Nephron progenitor cell (in vitro differentiated cells): ENCODE measurements at regions not wholly inside any gene's neighbourhood (a gene's known extent, or its start where the extent isn't known, plus 50 kb on each side); places are given as distances from the start of the nearest gene placed in this dataset.
"Not testable (repeated sequence)": the region's sequence is repeated elsewhere in the genome, so short reads cannot be mapped to it uniquely, and the experiment has no call there.

ENCODE experiments used
- DNase-seq: peaks from one replicate; pipeline ENCODE4 v3.0.0; 2021
- H3K27ac Mint-ChIP-seq: 2 replicates; pipeline ENCODE4 v1.8.0; 2021; ENCODE audit warnings: mild to moderate bottlenecking, moderate library complexity, mixed read lengths
- H3K27me3 Mint-ChIP-seq: 2 replicates; pipeline ENCODE4 v1.8.0; 2021; ENCODE audit warnings: mild to moderate bottlenecking, low read depth, mixed read lengths; ENCODE audit not compliant: poor library complexity
- H3K36me3 Mint-ChIP-seq: 2 replicates; pipeline ENCODE4 v1.8.0; 2021; ENCODE audit warnings: low read depth, mixed read lengths
- H3K4me1 Mint-ChIP-seq: 2 replicates; pipeline ENCODE4 v1.8.0; 2021; ENCODE audit warnings: mixed read lengths
- H3K4me3 Mint-ChIP-seq: 2 replicates; pipeline ENCODE4 v1.8.0; 2021; ENCODE audit warnings: mild to moderate bottlenecking, moderate library complexity, mixed read lengths
- H3K9me3 Mint-ChIP-seq: 2 replicates; pipeline ENCODE4 v1.8.0; 2021; ENCODE audit warnings: mild to moderate bottlenecking, moderate library complexity, mixed read lengths
- CTCF ChIP-seq: fragments of 200-600 bp; sonication (generic); IDR thresholded peaks from 2 replicates; pipeline ENCODE4 v1.5.0; 2021; ENCODE audit warnings: antibody characterized with exemption

DNA sequence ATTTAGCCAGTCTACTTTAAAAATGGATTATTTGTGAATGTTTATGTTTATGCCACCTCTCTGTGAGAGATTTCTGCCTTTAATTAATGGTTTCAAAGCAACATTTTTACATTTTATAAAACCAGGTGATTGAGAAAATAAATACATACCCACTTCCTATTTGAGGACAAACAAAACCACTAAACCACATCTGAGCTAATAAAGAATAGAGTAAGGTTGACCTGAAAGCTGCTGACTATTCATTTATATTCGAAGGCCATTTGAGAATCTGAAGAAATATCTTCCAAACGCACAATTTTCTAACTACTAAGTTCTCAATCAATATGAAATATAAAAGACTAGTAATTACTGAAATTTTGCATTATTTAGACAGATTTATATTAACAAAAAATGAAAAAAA, 705.1 kb downstream of the XPNPEP1 start:
- no peak for TF ChIP-seq CTCF
- peaks cover 5% of the 10 kb centered on the region for H3K9me3 Mint-ChIP-seq
- DNase-seq = no peak
- H3K27ac Mint-ChIP-seq = no peak overlapping the region
- no peaks in the 10 kb centered on the region for H3K4me1 Mint-ChIP-seq
- H3K27me3 Mint-ChIP-seq = peaks cover 5% of the 10 kb centered on the region
- no peak overlapping the region for H3K4me3 Mint-ChIP-seq
- H3K36me3 Mint-ChIP-seq = no peaks in the 10 kb centered on the region

DNA sequence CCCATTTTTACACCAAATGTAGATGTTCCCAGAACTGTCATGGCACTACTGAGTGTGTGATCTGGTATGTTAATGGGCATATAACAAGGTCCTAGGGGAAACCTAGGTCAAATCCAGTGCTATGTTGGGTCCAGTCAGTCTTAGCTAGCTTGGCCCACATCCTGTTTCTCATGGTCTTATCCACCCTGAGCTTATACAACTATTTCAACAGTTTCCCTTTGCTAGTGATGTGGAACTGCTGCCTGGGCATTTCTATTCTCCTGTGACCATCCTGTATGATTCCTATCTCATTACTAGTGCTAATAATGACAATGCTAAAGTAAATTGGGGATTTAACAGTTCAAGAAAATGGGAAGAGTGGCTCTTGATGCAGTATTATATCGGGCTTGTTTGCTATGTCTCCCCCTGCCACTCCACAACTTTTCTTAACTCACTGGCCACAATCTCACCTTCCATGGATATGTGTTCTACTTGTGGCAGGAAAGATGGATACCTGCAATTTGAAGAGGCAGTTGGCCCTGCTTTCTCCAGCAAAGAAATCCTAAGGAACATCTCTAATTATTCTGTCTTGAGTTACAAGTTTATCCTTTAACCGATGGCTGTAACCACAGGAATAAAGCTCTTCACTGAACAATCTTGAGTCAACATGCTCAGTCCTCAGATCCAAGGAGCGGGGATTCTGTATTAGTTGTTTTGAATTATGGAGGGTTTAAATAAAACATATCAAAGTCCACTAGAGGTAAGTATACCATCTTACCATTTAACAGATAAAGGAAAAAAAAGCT, 707.8 kb downstream of the XPNPEP1 start:
- Mint-ChIP-seq H3K4me3 (no peak overlapping the region), H3K36me3 (no peaks in the 10 kb centered on the region), H3K4me1 (no peaks in the 10 kb centered on the region), H3K27me3 (no peaks in the 10 kb centered on the region), H3K9me3 (peaks cover 4% of the 10 kb centered on the region), H3K27ac (no peak overlapping the region)
- no peak for DNase-seq
- TF ChIP-seq CTCF = no peak

- H3K4me1 Mint-ChIP-seq, H3K36me3 Mint-ChIP-seq, H3K27ac Mint-ChIP-seq, H3K4me3 Mint-ChIP-seq, H3K27me3 Mint-ChIP-seq, H3K9me3 Mint-ChIP-seq, DNase-seq: not testable (repeated sequence)
Measured at GRCh38 chr10:109214891-109215290, 708.4 kb downstream of the XPNPEP1 start.

DNA sequence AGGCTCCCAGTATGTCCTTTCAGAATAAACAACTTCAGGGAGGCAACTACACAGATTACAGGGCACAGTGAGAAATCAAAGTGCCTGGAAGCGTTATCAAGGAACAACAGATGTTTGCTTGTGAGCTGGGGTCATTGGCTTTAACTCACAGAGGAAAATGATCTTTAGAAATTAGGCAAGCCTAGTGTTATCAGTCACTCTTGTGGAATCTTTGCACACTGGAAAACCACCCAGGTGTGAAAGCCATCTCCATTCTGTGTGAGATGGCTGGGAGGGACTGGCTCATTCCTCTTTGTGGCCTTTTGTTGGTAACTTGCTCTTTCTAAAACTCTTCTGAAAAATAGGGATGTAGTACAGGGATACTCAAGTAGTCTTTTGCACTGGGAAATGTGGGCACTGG, 716.0 kb downstream of the XPNPEP1 start:
- peaks cover 3% of the 10 kb centered on the region for H3K27me3 Mint-ChIP-seq
- H3K4me3 Mint-ChIP-seq = no peak overlapping the region
- DNase-seq = no peak
- no peak overlapping the region for H3K27ac Mint-ChIP-seq
- no peaks in the 10 kb centered on the region for H3K36me3 Mint-ChIP-seq
- H3K9me3 Mint-ChIP-seq = peaks cover 4% of the 10 kb centered on the region
- H3K4me1 Mint-ChIP-seq = peaks cover 4% of the 10 kb centered on the region
- no peak for TF ChIP-seq CTCF

DNA sequence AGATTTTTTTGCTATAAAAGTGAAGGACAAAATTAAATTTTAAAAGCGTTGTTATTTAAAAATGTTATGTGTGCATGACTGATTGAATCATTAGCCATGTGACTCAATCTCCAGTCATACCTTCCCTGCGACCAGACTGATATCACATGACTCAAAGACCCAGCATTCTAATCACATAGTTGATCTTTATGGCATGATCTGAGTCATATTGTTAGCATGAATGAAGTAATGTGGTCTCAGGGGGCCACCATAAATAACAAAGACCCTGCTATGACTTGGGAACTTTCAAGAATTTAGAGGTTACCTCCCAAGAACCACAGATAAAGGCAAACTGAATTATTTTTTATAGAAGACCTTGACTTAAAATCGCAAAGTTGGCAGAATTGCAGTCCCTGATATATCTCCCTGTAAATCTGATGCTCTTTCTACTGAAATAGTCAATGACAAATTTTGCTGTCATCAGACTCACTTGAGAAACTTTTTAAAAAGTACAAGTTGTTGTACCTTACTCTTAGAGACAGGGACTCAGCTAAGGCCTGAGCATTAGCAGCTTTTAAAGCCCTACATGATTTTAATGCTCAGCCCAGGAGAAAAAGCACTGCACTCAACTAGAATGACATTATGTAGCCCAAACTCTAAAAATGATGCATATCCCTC, 717.3 kb downstream of the XPNPEP1 start:
- Mint-ChIP-seq H3K36me3 (no peaks in the 10 kb centered on the region), H3K4me1 (peaks cover 4% of the 10 kb centered on the region), H3K4me3 (no peak overlapping the region), H3K9me3 (peaks cover 4% of the 10 kb centered on the region), H3K27me3 (peaks cover 3% of the 10 kb centered on the region), H3K27ac (no peak overlapping the region)
- DNase-seq = no peak
- no peak for TF ChIP-seq CTCF

GRCh38 chr10:109203646-109204353, 719.5 kb downstream of the XPNPEP1 start:
- TF ChIP-seq CTCF = no peak
- no peak overlapping the region for H3K4me3 Mint-ChIP-seq
- peaks cover 3% of the 10 kb centered on the region for H3K27me3 Mint-ChIP-seq
- no peaks in the 10 kb centered on the region for H3K9me3 Mint-ChIP-seq
- H3K27ac Mint-ChIP-seq = no peak overlapping the region
- H3K4me1 Mint-ChIP-seq = peaks cover 4% of the 10 kb centered on the region
- no peaks in the 10 kb centered on the region for H3K36me3 Mint-ChIP-seq
- DNase-seq = no peak
